ENCODE measurements at regions not wholly inside any gene's neighbourhood (a gene's known extent, or its start where the extent isn't known, plus 50 kb on each side); places are given as distances from the start of the nearest gene placed in this dataset.

- DNase-seq (no peak), ATAC-seq (ENCODE audit: insufficient read depth, low FRiP score) (no peak)
- Histone ChIP-seq H3K27ac (ENCODE audit: low read depth in 1 of 2, low read length in 1 of 2) (no peak overlapping the region), H3K4me1 (ENCODE audit: control insufficient read depth in 5 of 5, insufficient read depth in 5 of 5, low read length in 5 of 5) (no peaks in the 10 kb centered on the region), H3K36me3 (ENCODE audit: control insufficient read depth in 4 of 4, insufficient read depth in 4 of 4, low read length in 4 of 4) (no peaks in the 10 kb centered on the region), H3K4me3 (no peak overlapping the region), H3K9me3 (ENCODE audit: control insufficient read depth in 4 of 4, insufficient read depth in 3 of 4, low read length in 3 of 4) (peaks cover 0 to 3% (median 1%) of the 10 kb centered on the region in 4 donors), H3K9ac (ENCODE audit: insufficient read depth in 1 of 2, low read length in 2 of 2) (no peak overlapping the region), H3K27me3 (ENCODE audit: control insufficient read depth in 3 of 3, insufficient read depth in 3 of 3, low read length in 2 of 3) (no peaks in the 10 kb centered on the region)
- no peak for TF ChIP-seq CTCF (IDR thresholded peaks at IDR 0.05; ENCODE audit: control extremely low read depth, extremely low read depth)
- 97 to 100% methylated on average over 2 of the region's 2 CpGs for WGBS, 2 donors
Observed at GRCh38 chr2:126770466-126770865, 114.5 kb downstream of the GYPC start.

GRCh38 chr2:126771094-126771493, 115.1 kb downstream of the GYPC start:
- no peak for TF ChIP-seq CTCF (IDR thresholded peaks at IDR 0.05; ENCODE audit: control extremely low read depth, extremely low read depth)
- WGBS, 2 donors, result 92 to 95% methylated on average over 6 of the region's 6 CpGs
- H3K4me3 ChIP-seq, result no peak overlapping the region
- no peak for ATAC-seq (ENCODE audit: insufficient read depth, low FRiP score)
- DNase-seq, result no peak
- no peak overlapping the region for H3K9ac ChIP-seq (ENCODE audit: insufficient read depth in 1 of 2, low read length in 2 of 2)
- H3K27ac ChIP-seq (ENCODE audit: low read depth in 1 of 2, low read length in 1 of 2), result no peak overlapping the region
- H3K9me3 ChIP-seq (ENCODE audit: control insufficient read depth in 4 of 4, insufficient read depth in 3 of 4, low read length in 3 of 4), result peaks cover 0 to 3% (median under 1%) of the 10 kb centered on the region in 4 donors
- H3K27me3 ChIP-seq (ENCODE audit: control insufficient read depth in 3 of 3, insufficient read depth in 3 of 3, low read length in 2 of 3), result no peaks in the 10 kb centered on the region
- no peaks in the 10 kb centered on the region for H3K4me1 ChIP-seq (ENCODE audit: control insufficient read depth in 5 of 5, insufficient read depth in 5 of 5, low read length in 5 of 5)
- H3K36me3 ChIP-seq (ENCODE audit: control insufficient read depth in 4 of 4, insufficient read depth in 4 of 4, low read length in 4 of 4), result no peaks in the 10 kb centered on the region

- 90 to 92% methylated on average over 33 of the region's 33 CpGs for WGBS, 2 donors
- ATAC-seq (ENCODE audit: insufficient read depth, low FRiP score), result no peak
Observed at GRCh38 chr2:126771501-126772195, 115.7 kb downstream of the GYPC start.

More at GRCh38 chr2:126771501-126772195, 115.7 kb downstream of the GYPC start:
- no peaks in the 10 kb centered on the region for H3K4me1 ChIP-seq (ENCODE audit: control insufficient read depth in 5 of 5, insufficient read depth in 5 of 5, low read length in 5 of 5)
- H3K9me3 ChIP-seq (ENCODE audit: control insufficient read depth in 4 of 4, insufficient read depth in 3 of 4, low read length in 3 of 4), result peaks cover 0 to 3% (median under 1%) of the 10 kb centered on the region in 4 donors
- H3K27ac ChIP-seq (ENCODE audit: low read depth in 1 of 2, low read length in 1 of 2), result no peak overlapping the region
- no peaks in the 10 kb centered on the region for H3K27me3 ChIP-seq (ENCODE audit: control insufficient read depth in 3 of 3, insufficient read depth in 3 of 3, low read length in 2 of 3)
- no peak for TF ChIP-seq CTCF (IDR thresholded peaks at IDR 0.05; ENCODE audit: control extremely low read depth, extremely low read depth)
- DNase-seq, result no peak
- H3K9ac ChIP-seq (ENCODE audit: insufficient read depth in 1 of 2, low read length in 2 of 2), result no peak overlapping the region
- no peaks in the 10 kb centered on the region for H3K36me3 ChIP-seq (ENCODE audit: control insufficient read depth in 4 of 4, insufficient read depth in 4 of 4, low read length in 4 of 4)
- H3K4me3 ChIP-seq, result no peak overlapping the region

All from lung (tissue), 11 donors.